GM12878 (cell line): ENCODE measurements at regions not wholly inside any gene's neighbourhood (a gene's known extent, or its start where the extent isn't known, plus 50 kb on each side); places are given as distances from the start of the nearest gene placed in this dataset.

ENCODE experiments used
- BHLHE40 ChIP-seq, 2 experiments: fragments of 450-650 bp in 1 of 2; IDR thresholded peaks; 2 replicates each; pipeline ENCODE4 v1.6.1; 2011 to 2017; ENCODE audit warnings: low read depth in 2 of 2, borderline replicate concordance in 1 of 2, improper control_type of control experiment in 1 of 2, low read length in 1 of 2, mild to moderate bottlenecking in 1 of 2
- CHD4 ChIP-seq: fragments of 200-600 bp; sonication (generic); IDR thresholded peaks from 2 replicates; pipeline ENCODE4 v1.6.1; 2016; ENCODE audit warnings: mild to moderate bottlenecking
- MXI1 ChIP-seq: fragments of 150-350 bp; IDR thresholded peaks from 2 replicates; pipeline ENCODE4 v1.6.1; 2011; ENCODE audit warnings: low read depth, mild to moderate bottlenecking, inconsistent platforms, low read length, improper control_type of control experiment
- NBN ChIP-seq: fragments of 450-650 bp; IDR thresholded peaks from 2 replicates; pipeline ENCODE4 v1.6.1; 2016
- POLR2A ChIP-seq: IDR thresholded peaks from 2 replicates; pipeline ENCODE4 v1.6.1; 2011; ENCODE audit warnings: low read depth, mild to moderate bottlenecking, low read length
- RBBP5 ChIP-seq: fragments of 200-600 bp; sonication (generic); conservative IDR thresholded peaks from 2 replicates; pipeline ENCODE4 v1.6.1; 2016
- TF ChIP-seq, protein P1 (sequence below): IDR thresholded peaks from 2 replicates; pipeline ENCODE4 v1.6.1; 2012; ENCODE audit warnings: mild to moderate bottlenecking, low read depth, low read length
- TF ChIP-seq, protein P2 (sequence below): IDR thresholded peaks from 2 replicates; pipeline ENCODE4 v1.6.1; 2012; ENCODE audit warnings: low read depth, low read length, improper control_type of control experiment

DNA sequence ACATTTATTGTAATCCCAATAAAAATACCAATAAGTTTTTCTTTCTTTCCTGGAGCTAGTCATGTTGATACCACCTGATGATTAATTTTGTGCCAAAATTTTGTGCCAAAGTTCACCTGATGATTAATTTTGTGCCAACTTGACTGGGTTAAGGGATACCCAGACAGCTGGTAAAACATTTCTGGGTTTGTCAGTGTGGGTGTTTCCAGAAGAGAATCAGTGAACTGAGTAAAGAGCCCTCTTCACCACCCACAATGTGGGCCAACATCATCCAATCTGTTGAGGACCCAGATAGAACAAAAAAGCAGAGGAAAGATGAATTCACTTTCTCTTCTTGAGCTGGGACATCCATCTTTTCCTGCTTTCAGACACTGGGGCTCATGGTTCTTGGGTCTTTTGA lies 292.9 kb downstream of the LMO7 start:
- TF ChIP-seq RBBP5 = no peak
- no peak for TF ChIP-seq POLR2A
- TF ChIP-seq, protein P1, sequence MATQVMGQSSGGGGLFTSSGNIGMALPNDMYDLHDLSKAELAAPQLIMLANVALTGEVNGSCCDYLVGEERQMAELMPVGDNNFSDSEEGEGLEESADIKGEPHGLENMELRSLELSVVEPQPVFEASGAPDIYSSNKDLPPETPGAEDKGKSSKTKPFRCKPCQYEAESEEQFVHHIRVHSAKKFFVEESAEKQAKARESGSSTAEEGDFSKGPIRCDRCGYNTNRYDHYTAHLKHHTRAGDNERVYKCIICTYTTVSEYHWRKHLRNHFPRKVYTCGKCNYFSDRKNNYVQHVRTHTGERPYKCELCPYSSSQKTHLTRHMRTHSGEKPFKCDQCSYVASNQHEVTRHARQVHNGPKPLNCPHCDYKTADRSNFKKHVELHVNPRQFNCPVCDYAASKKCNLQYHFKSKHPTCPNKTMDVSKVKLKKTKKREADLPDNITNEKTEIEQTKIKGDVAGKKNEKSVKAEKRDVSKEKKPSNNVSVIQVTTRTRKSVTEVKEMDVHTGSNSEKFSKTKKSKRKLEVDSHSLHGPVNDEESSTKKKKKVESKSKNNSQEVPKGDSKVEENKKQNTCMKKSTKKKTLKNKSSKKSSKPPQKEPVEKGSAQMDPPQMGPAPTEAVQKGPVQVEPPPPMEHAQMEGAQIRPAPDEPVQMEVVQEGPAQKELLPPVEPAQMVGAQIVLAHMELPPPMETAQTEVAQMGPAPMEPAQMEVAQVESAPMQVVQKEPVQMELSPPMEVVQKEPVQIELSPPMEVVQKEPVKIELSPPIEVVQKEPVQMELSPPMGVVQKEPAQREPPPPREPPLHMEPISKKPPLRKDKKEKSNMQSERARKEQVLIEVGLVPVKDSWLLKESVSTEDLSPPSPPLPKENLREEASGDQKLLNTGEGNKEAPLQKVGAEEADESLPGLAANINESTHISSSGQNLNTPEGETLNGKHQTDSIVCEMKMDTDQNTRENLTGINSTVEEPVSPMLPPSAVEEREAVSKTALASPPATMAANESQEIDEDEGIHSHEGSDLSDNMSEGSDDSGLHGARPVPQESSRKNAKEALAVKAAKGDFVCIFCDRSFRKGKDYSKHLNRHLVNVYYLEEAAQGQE = no peak
- TF ChIP-seq MXI1 = no peak
- TF ChIP-seq BHLHE40 (IDR thresholded peaks at IDR 0.05; ENCODE audit: borderline replicate concordance in 1 of 2, low read depth in 2 of 2, low read length in 1 of 2) = no peak
- TF ChIP-seq, protein P2, sequence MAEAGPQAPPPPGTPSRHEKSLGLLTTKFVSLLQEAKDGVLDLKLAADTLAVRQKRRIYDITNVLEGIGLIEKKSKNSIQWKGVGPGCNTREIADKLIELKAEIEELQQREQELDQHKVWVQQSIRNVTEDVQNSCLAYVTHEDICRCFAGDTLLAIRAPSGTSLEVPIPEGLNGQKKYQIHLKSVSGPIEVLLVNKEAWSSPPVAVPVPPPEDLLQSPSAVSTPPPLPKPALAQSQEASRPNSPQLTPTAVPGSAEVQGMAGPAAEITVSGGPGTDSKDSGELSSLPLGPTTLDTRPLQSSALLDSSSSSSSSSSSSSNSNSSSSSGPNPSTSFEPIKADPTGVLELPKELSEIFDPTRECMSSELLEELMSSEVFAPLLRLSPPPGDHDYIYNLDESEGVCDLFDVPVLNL = no peak
- TF ChIP-seq CHD4 = no peak
- no peak for TF ChIP-seq NBN
